Chondrocyte (in vitro differentiated cells): ENCODE measurements at regions not wholly inside any gene's neighbourhood (a gene's known extent, or its start where the extent isn't known, plus 50 kb on each side); places are given as distances from the start of the nearest gene placed in this dataset.
"Not testable (repeated sequence)": the region's sequence is repeated elsewhere in the genome, so short reads cannot be mapped to it uniquely, and the experiment has no call there.

Experiments used
- DNase-seq: peaks from one replicate; pipeline ENCODE4 v3.0.0; 2021; ENCODE audit warnings: mixed read lengths, low spot score
- H3K27ac Mint-ChIP-seq: one replicate; pipeline ENCODE4 v1.8.0; 2021; ENCODE audit warnings: mild to moderate bottlenecking, moderate library complexity, mixed read lengths; ENCODE audit not compliant: unreplicated experiment
- H3K27me3 Mint-ChIP-seq: 2 replicates; pipeline ENCODE4 v1.8.0; 2021; ENCODE audit warnings: low read depth, mixed read lengths
- H3K36me3 Mint-ChIP-seq: 2 replicates; pipeline ENCODE4 v1.8.0; 2021; ENCODE audit warnings: low read depth, mixed read lengths
- H3K4me1 Mint-ChIP-seq: 2 replicates; pipeline ENCODE4 v1.8.0; 2021; ENCODE audit warnings: low read depth, mild to moderate bottlenecking, mixed read lengths
- H3K4me3 Mint-ChIP-seq: one replicate; pipeline ENCODE4 v1.8.0; 2021; ENCODE audit warnings: mild to moderate bottlenecking, moderate library complexity, mixed read lengths; ENCODE audit not compliant: unreplicated experiment
- H3K9me3 Mint-ChIP-seq: 2 replicates; pipeline ENCODE4 v1.8.0; 2021; ENCODE audit warnings: low read depth, mixed read lengths
- TF ChIP-seq, protein P1 (sequence below): fragments of 200-600 bp; sonication (generic); IDR thresholded peaks from 2 replicates; pipeline ENCODE4 v1.5.0; 2021; ENCODE audit warnings: antibody characterized with exemption, mild to moderate bottlenecking, moderate library complexity

GRCh38 chr22:11037814-11038213 lies 4490.2 kb upstream of the OR11H1 start:
- H3K4me3 Mint-ChIP-seq, H3K36me3 Mint-ChIP-seq, DNase-seq: not testable (repeated sequence)

DNA sequence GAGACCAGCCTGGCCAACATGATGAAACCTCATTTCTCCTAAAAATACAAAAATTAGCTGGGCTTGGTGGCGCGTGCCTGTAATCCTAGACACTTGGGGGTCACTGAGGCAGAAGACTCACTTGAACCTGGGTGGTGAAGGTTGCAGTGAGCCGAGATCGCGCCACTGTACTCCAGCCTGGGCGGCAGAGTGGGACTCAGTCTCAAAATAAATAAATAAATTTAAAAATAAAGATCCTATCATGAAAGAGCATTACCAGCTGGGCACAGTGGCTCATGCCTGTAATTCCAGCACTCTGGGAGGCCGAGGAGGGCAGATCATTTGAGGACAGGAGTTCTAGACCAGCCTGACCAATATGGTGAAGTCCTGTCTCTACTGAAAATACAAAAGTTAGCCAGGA lies 4489.2 kb upstream of the OR11H1 start:
- H3K9me3 Mint-ChIP-seq, result peaks cover 59% of the 10 kb centered on the region
- not testable (repeated sequence) for H3K36me3 Mint-ChIP-seq, H3K27me3 Mint-ChIP-seq, H3K4me3 Mint-ChIP-seq, H3K4me1 Mint-ChIP-seq, H3K27ac Mint-ChIP-seq, DNase-seq

More at GRCh38 chr22:11037814-11038213, 4490.2 kb upstream of the OR11H1 start:
- not testable (repeated sequence) for H3K27me3 Mint-ChIP-seq, H3K4me1 Mint-ChIP-seq, H3K27ac Mint-ChIP-seq
- H3K9me3 Mint-ChIP-seq, result peaks cover 55% of the 10 kb centered on the region

GRCh38 chr22:11041416-11041815 lies 4486.6 kb upstream of the OR11H1 start:
- not testable (repeated sequence) for H3K4me1 Mint-ChIP-seq, H3K27me3 Mint-ChIP-seq, DNase-seq, H3K4me3 Mint-ChIP-seq, H3K36me3 Mint-ChIP-seq, H3K27ac Mint-ChIP-seq
- H3K9me3 Mint-ChIP-seq, result peaks cover 49% of the 10 kb centered on the region

- H3K27ac Mint-ChIP-seq, result no peak overlapping the region
- no peaks in the 10 kb centered on the region for H3K36me3 Mint-ChIP-seq
- no peak for DNase-seq
- H3K9me3 Mint-ChIP-seq, result peaks cover 46% of the 10 kb centered on the region
- no peak overlapping the region for H3K4me3 Mint-ChIP-seq
- H3K27me3 Mint-ChIP-seq, result no peaks in the 10 kb centered on the region
- TF ChIP-seq, protein P1, sequence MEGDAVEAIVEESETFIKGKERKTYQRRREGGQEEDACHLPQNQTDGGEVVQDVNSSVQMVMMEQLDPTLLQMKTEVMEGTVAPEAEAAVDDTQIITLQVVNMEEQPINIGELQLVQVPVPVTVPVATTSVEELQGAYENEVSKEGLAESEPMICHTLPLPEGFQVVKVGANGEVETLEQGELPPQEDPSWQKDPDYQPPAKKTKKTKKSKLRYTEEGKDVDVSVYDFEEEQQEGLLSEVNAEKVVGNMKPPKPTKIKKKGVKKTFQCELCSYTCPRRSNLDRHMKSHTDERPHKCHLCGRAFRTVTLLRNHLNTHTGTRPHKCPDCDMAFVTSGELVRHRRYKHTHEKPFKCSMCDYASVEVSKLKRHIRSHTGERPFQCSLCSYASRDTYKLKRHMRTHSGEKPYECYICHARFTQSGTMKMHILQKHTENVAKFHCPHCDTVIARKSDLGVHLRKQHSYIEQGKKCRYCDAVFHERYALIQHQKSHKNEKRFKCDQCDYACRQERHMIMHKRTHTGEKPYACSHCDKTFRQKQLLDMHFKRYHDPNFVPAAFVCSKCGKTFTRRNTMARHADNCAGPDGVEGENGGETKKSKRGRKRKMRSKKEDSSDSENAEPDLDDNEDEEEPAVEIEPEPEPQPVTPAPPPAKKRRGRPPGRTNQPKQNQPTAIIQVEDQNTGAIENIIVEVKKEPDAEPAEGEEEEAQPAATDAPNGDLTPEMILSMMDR, result no peak
- H3K4me1 Mint-ChIP-seq, result no peaks in the 10 kb centered on the region
Observed at GRCh38 chr22:11042116-11042515, 4485.9 kb upstream of the OR11H1 start.

- not testable (repeated sequence) for H3K36me3 Mint-ChIP-seq, H3K4me3 Mint-ChIP-seq, H3K27me3 Mint-ChIP-seq, H3K27ac Mint-ChIP-seq, DNase-seq, H3K4me1 Mint-ChIP-seq
- H3K9me3 Mint-ChIP-seq, result peaks cover 35% of the 10 kb centered on the region
Observed at GRCh38 chr22:11043289-11043688, 4484.7 kb upstream of the OR11H1 start.

DNA sequence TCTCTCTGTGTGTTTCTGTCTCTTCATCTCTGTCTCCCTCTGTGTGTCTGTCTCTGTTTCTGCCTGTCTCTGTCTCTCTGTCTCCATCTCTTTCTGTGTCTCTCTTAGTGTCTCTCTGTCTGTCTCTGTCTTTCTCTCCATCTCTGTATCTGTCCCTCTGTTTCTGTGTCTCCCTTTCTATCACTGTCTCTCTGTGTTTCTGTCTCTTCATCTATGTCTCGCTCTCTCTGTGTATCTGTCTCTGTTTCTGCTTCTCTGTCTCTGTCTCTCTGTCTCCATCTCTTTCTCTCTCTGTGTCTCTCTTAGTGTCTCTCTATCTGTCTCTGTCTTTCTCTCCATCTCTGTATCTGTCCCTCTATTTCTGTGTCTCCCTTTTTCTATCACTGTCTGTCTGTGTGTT lies 4479.1 kb upstream of the OR11H1 start:
- H3K9me3 Mint-ChIP-seq, result peaks cover 21% of the 10 kb centered on the region

GRCh38 chr22:11050226-11050625 lies 4477.8 kb upstream of the OR11H1 start:
- not testable (repeated sequence) for DNase-seq, H3K27ac Mint-ChIP-seq, H3K27me3 Mint-ChIP-seq, H3K36me3 Mint-ChIP-seq, H3K4me3 Mint-ChIP-seq, H3K4me1 Mint-ChIP-seq
- peaks cover 28% of the 10 kb centered on the region for H3K9me3 Mint-ChIP-seq

More for the DNA sequence above, 4479.1 kb upstream of the OR11H1 start:
- not testable (repeated sequence) for H3K4me1 Mint-ChIP-seq, H3K27ac Mint-ChIP-seq, H3K27me3 Mint-ChIP-seq, H3K36me3 Mint-ChIP-seq, H3K4me3 Mint-ChIP-seq, DNase-seq

DNA sequence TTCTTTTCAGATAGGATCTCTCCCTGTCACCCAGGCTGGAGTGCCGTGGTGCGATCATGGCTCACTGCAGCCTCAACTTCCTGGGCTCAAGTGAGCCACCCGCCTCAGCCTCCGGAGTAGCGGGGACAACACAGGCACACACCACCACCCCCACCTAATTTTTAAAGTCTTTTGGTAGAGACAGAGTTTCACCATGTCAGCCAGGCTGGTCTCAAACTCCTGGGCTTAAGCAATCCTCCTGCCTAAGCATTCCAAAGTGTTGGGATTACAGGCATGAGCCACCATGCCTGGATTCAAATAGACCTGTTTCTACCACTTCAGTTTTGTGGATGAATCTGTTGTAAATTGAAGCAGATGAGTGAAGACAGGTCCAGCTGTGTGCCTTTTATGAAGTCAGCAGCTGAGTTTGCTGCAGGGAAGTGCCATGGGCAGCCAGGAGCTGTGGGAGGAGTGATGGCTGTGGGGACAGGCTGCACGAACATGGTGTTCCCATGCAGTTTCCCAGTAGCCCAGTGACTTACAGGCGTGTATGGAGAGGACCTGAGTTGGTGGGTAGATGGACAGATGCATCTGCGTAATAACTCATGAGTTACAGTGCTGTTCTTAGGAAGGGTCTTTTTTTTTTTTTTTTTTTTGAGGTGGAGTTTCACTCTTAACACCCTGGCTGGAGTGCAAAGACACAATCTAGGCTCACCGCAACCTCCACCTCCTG lies 4476.4 kb upstream of the OR11H1 start:
- not testable (repeated sequence) for H3K4me1 Mint-ChIP-seq, DNase-seq, H3K4me3 Mint-ChIP-seq, H3K36me3 Mint-ChIP-seq, H3K27me3 Mint-ChIP-seq, H3K27ac Mint-ChIP-seq
- peaks cover 38% of the 10 kb centered on the region for H3K9me3 Mint-ChIP-seq

DNA sequence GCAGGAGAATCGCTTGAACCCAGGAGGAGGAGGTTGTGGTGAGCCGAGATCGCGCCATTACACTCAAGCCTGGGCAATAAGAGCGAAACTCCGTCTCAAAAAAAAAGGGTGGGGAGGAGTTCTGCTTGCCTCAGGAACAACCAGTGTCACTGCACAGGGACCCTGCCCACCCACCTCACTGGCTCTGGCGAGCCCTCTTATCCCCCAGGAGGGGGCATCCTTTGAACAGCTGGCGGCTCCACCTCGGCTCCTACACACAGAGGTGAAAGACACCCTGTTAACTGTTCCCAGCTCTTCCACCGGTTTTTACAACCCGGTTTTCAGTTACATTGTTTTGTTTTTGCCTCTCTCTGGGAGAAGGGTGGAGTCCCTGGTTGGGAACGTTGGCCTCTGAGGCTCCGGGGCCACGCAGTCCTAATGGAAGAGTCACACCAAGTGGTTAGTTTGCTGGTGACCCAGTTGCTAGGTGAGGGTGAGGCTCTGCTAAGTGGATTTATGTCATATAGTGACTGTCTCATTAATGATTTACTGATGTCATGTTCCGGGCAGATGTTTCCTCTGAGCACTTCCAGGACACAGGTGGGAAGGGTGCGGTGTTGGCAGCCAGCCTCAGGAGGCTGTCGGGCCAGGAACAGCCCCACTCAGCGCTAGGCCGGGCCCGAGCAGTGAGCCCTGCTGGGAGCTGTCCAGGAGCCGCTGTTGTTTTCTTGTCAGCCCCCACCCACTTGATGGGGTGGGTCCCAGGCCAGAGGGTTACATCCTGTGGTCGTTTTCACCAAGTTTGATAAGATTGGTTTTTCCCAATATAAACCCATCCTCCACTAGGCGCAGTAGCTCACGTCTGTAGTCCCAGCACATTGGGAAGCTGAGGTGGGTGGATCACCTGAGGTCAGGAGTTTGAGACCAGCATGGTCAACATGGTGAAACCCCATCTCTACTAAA lies 4474.3 kb upstream of the OR11H1 start:
- H3K27me3 Mint-ChIP-seq, DNase-seq: not testable (repeated sequence)

DNA sequence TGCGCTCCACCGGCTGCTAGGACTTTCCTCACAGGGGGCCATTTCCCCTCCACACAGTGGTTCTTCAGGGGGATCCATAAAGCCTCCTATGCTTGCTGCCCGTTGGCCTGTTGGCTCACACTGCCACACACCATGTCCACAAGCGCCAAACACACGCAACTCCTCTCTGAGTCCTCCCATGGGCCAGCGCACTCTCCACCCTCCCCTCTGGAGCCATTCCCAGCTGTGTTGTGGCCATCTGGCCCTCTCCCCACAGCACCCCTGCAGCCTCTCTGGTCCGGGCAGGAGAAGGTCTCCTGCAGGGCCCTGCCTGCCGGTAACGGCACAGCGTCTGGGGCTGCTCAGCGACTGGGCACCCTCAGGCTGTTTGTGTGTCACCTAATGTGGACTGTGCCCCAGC lies 4473.3 kb upstream of the OR11H1 start:
- H3K9me3 Mint-ChIP-seq, result peaks cover 33% of the 10 kb centered on the region
- peak; percentile 97 for DNase-seq
- H3K36me3 Mint-ChIP-seq, H3K27me3 Mint-ChIP-seq, H3K4me3 Mint-ChIP-seq, H3K4me1 Mint-ChIP-seq, H3K27ac Mint-ChIP-seq: not testable (repeated sequence)

More for the DNA sequence above, 4474.3 kb upstream of the OR11H1 start:
- H3K36me3 Mint-ChIP-seq, H3K4me3 Mint-ChIP-seq, H3K4me1 Mint-ChIP-seq, H3K27ac Mint-ChIP-seq: not testable (repeated sequence)
- H3K9me3 Mint-ChIP-seq, result peaks cover 39% of the 10 kb centered on the region

- not testable (repeated sequence) for H3K36me3 Mint-ChIP-seq, H3K27ac Mint-ChIP-seq, H3K27me3 Mint-ChIP-seq, H3K4me3 Mint-ChIP-seq, H3K4me1 Mint-ChIP-seq, DNase-seq
- peaks cover 36% of the 10 kb centered on the region for H3K9me3 Mint-ChIP-seq
Observed at GRCh38 chr22:11055176-11055575, 4472.8 kb upstream of the OR11H1 start.
